ENCODE measurements at regions not wholly inside any gene's neighbourhood (a gene's known extent, or its start where the extent isn't known, plus 50 kb on each side); places are given as distances from the start of the nearest gene placed in this dataset.

GRCh38 chr4:147195386-147195785, 249.7 kb upstream of the TTC29 start:
- TF ChIP-seq, protein P1, sequence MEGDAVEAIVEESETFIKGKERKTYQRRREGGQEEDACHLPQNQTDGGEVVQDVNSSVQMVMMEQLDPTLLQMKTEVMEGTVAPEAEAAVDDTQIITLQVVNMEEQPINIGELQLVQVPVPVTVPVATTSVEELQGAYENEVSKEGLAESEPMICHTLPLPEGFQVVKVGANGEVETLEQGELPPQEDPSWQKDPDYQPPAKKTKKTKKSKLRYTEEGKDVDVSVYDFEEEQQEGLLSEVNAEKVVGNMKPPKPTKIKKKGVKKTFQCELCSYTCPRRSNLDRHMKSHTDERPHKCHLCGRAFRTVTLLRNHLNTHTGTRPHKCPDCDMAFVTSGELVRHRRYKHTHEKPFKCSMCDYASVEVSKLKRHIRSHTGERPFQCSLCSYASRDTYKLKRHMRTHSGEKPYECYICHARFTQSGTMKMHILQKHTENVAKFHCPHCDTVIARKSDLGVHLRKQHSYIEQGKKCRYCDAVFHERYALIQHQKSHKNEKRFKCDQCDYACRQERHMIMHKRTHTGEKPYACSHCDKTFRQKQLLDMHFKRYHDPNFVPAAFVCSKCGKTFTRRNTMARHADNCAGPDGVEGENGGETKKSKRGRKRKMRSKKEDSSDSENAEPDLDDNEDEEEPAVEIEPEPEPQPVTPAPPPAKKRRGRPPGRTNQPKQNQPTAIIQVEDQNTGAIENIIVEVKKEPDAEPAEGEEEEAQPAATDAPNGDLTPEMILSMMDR (IDR thresholded peaks at IDR 0.05; ENCODE audit: poor library complexity) = no peak
- TF ChIP-seq EZH2 (IDR thresholded peaks at IDR 0.05; ENCODE audit: borderline replicate concordance) = no peak
